GM20431 (cell line): ENCODE measurements at regions not wholly inside any gene's neighbourhood (a gene's known extent, or its start where the extent isn't known, plus 50 kb on each side); places are given as distances from the start of the nearest gene placed in this dataset.

Experiments used
- in situ Hi-C: fragments of 300-500 bp; cut with MseI, MboI; formaldehyde crosslinking; loops from one replicate; pipeline ENCODE4 v1.15.0; 2020; ENCODE audit warnings: low sequenced_read_pairs; ENCODE audit not compliant: unreplicated experiment

- in situ Hi-C loops = no loop called here
Measured at GRCh38 chr6:110033101-110033500, 55.0 kb downstream of the GPR6 start.

GRCh38 chr6:110033749-110034666, 55.9 kb downstream of the GPR6 start:
- in situ Hi-C loops = no loop called here

GRCh38 chr6:110034667-110035036, 56.5 kb downstream of the GPR6 start:
- in situ Hi-C loops = no loop called here

- in situ Hi-C loops = no loop called here
Measured at GRCh38 chr6:110035321-110035720, 57.2 kb downstream of the GPR6 start.

GRCh38 chr6:110036408-110037302, 58.5 kb downstream of the GPR6 start:
- in situ Hi-C loops = no loop called here

GRCh38 chr6:110037726-110038295, 59.7 kb downstream of the GPR6 start:
- in situ Hi-C loops = no loop called here

- in situ Hi-C loops = no loop called here
Measured at GRCh38 chr6:110039364-110039980, 61.4 kb downstream of the GPR6 start.

- in situ Hi-C loops = loop anchor here (5.0 kb wide), 1 partner anchor 338 kb away; no protein-coding TSS in a partner anchor
Measured at GRCh38 chr6:110039981-110040383, 61.9 kb downstream of the GPR6 start.

- in situ Hi-C loops = loop anchor here (5.0 kb wide), 1 partner anchor 338 kb away; no protein-coding TSS in a partner anchor
Measured at GRCh38 chr6:110040716-110041115, 62.6 kb downstream of the GPR6 start.

GRCh38 chr6:110041126-110041525, 63.0 kb downstream of the GPR6 start:
- in situ Hi-C loops = loop anchor here (5.0 kb wide), 1 partner anchor 339 kb away; no protein-coding TSS in a partner anchor

- in situ Hi-C loops = loop anchor here (5.0 kb wide), 1 partner anchor 340 kb away; no protein-coding TSS in a partner anchor
Measured at GRCh38 chr6:110041830-110042229, 63.7 kb downstream of the GPR6 start.

- in situ Hi-C loops = loop anchor here (5.0 kb wide), 1 partner anchor 340 kb away; no protein-coding TSS in a partner anchor
Measured at GRCh38 chr6:110042670-110043296, 64.7 kb downstream of the GPR6 start.

- in situ Hi-C loops = loop anchor here (5.0 kb wide), 1 partner anchor 341 kb away; no protein-coding TSS in a partner anchor
Measured at GRCh38 chr6:110043366-110043994, 65.4 kb downstream of the GPR6 start.

- in situ Hi-C loops = loop anchor here (5.0 kb wide), 1 partner anchor 342 kb away; no protein-coding TSS in a partner anchor
Measured at GRCh38 chr6:110044096-110044495, 66.0 kb downstream of the GPR6 start.

GRCh38 chr6:110044622-110045021, 66.5 kb downstream of the GPR6 start:
- in situ Hi-C loops = loop anchor here (5.0 kb wide), 1 partner anchor 342 kb away; no protein-coding TSS in a partner anchor

GRCh38 chr6:110048221-110048875, 70.2 kb downstream of the GPR6 start:
- in situ Hi-C loops = no loop called here

- in situ Hi-C loops = loop anchor here (25.0 kb wide), 1 partner anchor 513 kb away; no protein-coding TSS in a partner anchor
Measured at GRCh38 chr6:110049696-110050439, 71.8 kb downstream of the GPR6 start.
